Neuronal stem cell (in vitro differentiated cells): ENCODE measurements at regions not wholly inside any gene's neighbourhood (a gene's known extent, or its start where the extent isn't known, plus 50 kb on each side); places are given as distances from the start of the nearest gene placed in this dataset.
"Not testable (repeated sequence)": the region's sequence is repeated elsewhere in the genome, so short reads cannot be mapped to it uniquely, and the experiment has no call there.

ENCODE experiments used
- DNase-seq: peaks from one replicate; pipeline ENCODE4 v3.0.0-alpha.2; 2013; ENCODE audit warnings: low spot score
- H2AFZ ChIP-seq: one replicate; pipeline ENCODE4 v1.6.1; 2013; ENCODE audit warnings: mild to moderate bottlenecking, low read length, inconsistent platforms
- H2AK5ac ChIP-seq: 2 replicates; pipeline ENCODE4 v1.6.1; 2013; ENCODE audit warnings: low read depth, mild to moderate bottlenecking, inconsistent platforms, low read length, moderate library complexity, mixed read lengths
- H2BK120ac ChIP-seq: 2 replicates; pipeline ENCODE4 v1.6.1; 2013; ENCODE audit warnings: low read depth, mild to moderate bottlenecking, inconsistent platforms, low read length, moderate library complexity, mixed read lengths
- H2BK12ac ChIP-seq: one replicate; pipeline ENCODE4 v1.6.1; 2013; ENCODE audit warnings: low read length, inconsistent platforms
- H2BK15ac ChIP-seq: 2 replicates; pipeline ENCODE4 v1.6.1; 2013; ENCODE audit warnings: mild to moderate bottlenecking, low read length, inconsistent platforms, mixed read lengths
- H2BK5ac ChIP-seq: one replicate; pipeline ENCODE4 v1.6.1; 2013; ENCODE audit warnings: inconsistent platforms, mild to moderate bottlenecking, low read length, moderate library complexity
- H3K14ac ChIP-seq: one replicate; pipeline ENCODE4 v1.6.1; 2013; ENCODE audit warnings: low read length, inconsistent platforms
- H3K18ac ChIP-seq: 2 replicates; pipeline ENCODE4 v1.6.1; 2013; ENCODE audit warnings: low read length, inconsistent platforms
- H3K23ac ChIP-seq: 2 replicates; pipeline ENCODE4 v1.6.1; 2013; ENCODE audit warnings: low read depth, mild to moderate bottlenecking, mixed read lengths, low read length, inconsistent platforms; ENCODE audit not compliant: poor library complexity
- H3K27ac ChIP-seq: replicated peaks from 3 replicates; pipeline ENCODE4 v1.5.1; 2013; ENCODE audit warnings: low read length, inconsistent platforms
- H3K27me3 ChIP-seq, 3 experiments: 2 replicates each; pipeline ENCODE4 v1.6.1; 2013; ENCODE audit warnings: low read length in 3 of 3, mild to moderate bottlenecking in 2 of 3, inconsistent platforms in 1 of 3, low read depth in 1 of 3, mixed read lengths in 1 of 3, moderate library complexity in 1 of 3; ENCODE audit not compliant: control insufficient read depth in 3 of 3, insufficient read depth in 3 of 3
- H3K36me3 ChIP-seq, 2 donors: replicated peaks in 1 of 2; 2 replicates each; pipeline ENCODE4 v1.6.1; 2013; ENCODE audit warnings: low read length in 2 of 2; ENCODE audit not compliant: control insufficient read depth in 2 of 2, insufficient read depth in 2 of 2
- H3K4ac ChIP-seq: 2 replicates; pipeline ENCODE4 v1.6.1; 2013; ENCODE audit warnings: inconsistent platforms, mild to moderate bottlenecking, low read length, moderate library complexity
- H3K4me1 ChIP-seq, 2 donors: 1 replicate in 1 of 2; 2 replicates in 1 of 2; pipeline ENCODE4 v1.6.1; 2013; ENCODE audit warnings: low read length in 2 of 2, low read depth in 1 of 2; ENCODE audit not compliant: control insufficient read depth in 2 of 2, insufficient read depth in 1 of 2
- H3K4me2 ChIP-seq: one replicate; pipeline ENCODE4 v1.6.1; 2013; ENCODE audit warnings: mild to moderate bottlenecking, low read length, inconsistent platforms; ENCODE audit not compliant: insufficient read depth, poor library complexity, severe bottlenecking
- H3K4me3 ChIP-seq, 2 donors: 2 replicates each; pipeline ENCODE4 v1.5.1; 2013; ENCODE audit warnings: low read length in 2 of 2, mild to moderate bottlenecking in 2 of 2, inconsistent platforms in 1 of 2, moderate library complexity in 1 of 2
- H3K79me1 ChIP-seq: one replicate; pipeline ENCODE4 v1.6.1; 2013; ENCODE audit warnings: low read depth, mild to moderate bottlenecking, inconsistent platforms, low read length, moderate library complexity
- H3K9ac ChIP-seq: one replicate; pipeline ENCODE4 v1.6.1; 2013; ENCODE audit warnings: mild to moderate bottlenecking, low read depth, low read length, inconsistent platforms; ENCODE audit not compliant: poor library complexity
- H3K9me3 ChIP-seq, 2 donors: replicated peaks in 1 of 2; 2 replicates each; pipeline versions ENCODE3 to v1.6.1; 2013; ENCODE audit warnings: low read length in 2 of 2, mild to moderate bottlenecking in 2 of 2, inconsistent platforms in 1 of 2, low read depth in 1 of 2, mixed read lengths in 1 of 2, moderate library complexity in 1 of 2; ENCODE audit not compliant: control insufficient read depth in 2 of 2, insufficient read depth in 1 of 2
- H4K8ac ChIP-seq: one replicate; pipeline ENCODE4 v1.6.1; 2013; ENCODE audit warnings: low read depth, mild to moderate bottlenecking, inconsistent platforms, low read length, moderate library complexity
- H4K91ac ChIP-seq: one replicate; pipeline ENCODE4 v1.6.1; 2013; ENCODE audit warnings: low read length, low read depth, mild to moderate bottlenecking, inconsistent platforms; ENCODE audit not compliant: poor library complexity
- WGBS, 2 donors: extraction: QIAGEN DNeasy Blood & Tissue Kit; methylation state at CpG; one replicate each; pipeline ENCODE4 v1.1.7; 2013; ENCODE audit warnings: missing lambda C conversion rate in 2 of 2, mixed read lengths in 1 of 2; ENCODE audit not compliant: insufficient read length in 2 of 2, insufficient replicate concordance in 1 of 2; ENCODE audit errors: extremely low coverage in 2 of 2; 5-methylcytosine and 5-hydroxymethylcytosine counted together

GRCh38 chr10:33477291-33478088 is 143.0 kb upstream of the NRP1 start:
- H3K4me3 ChIP-seq: no peak overlapping the region
- WGBS, 2 donors: 100% methylated on average over 3 of the region's 7 CpGs
- no peak overlapping the region for H2BK15ac ChIP-seq
- no peaks in the 10 kb centered on the region for H3K36me3 ChIP-seq
- peaks cover 1 to 2% of the 10 kb centered on the region in 2 donors for H3K4me1 ChIP-seq
- H3K9me3 ChIP-seq: peaks cover 3 to 10% of the 10 kb centered on the region in 2 donors
- H3K4me2 ChIP-seq: no peak overlapping the region
- no peak overlapping the region for H3K18ac ChIP-seq
- H2BK12ac ChIP-seq: no peak overlapping the region
- no peaks in the 10 kb centered on the region for H3K27me3 ChIP-seq
- no peak overlapping the region for H3K9ac ChIP-seq
- H4K8ac ChIP-seq: no peak overlapping the region
- DNase-seq: no peak
- H2AFZ ChIP-seq: no peak overlapping the region
- H3K23ac ChIP-seq: no peak overlapping the region
- no peak overlapping the region for H3K14ac ChIP-seq
- H2BK120ac ChIP-seq: no peak overlapping the region
- H3K4ac ChIP-seq: no peak overlapping the region
- no peak overlapping the region for H2BK5ac ChIP-seq
- H3K79me1 ChIP-seq: no peaks in the 10 kb centered on the region
- no peak overlapping the region for H2AK5ac ChIP-seq
- H4K91ac ChIP-seq: no peak overlapping the region
- H3K27ac ChIP-seq: no peak overlapping the region

- Histone ChIP-seq H3K9ac (no peak overlapping the region), H3K14ac (no peak overlapping the region), H3K4me2 (no peak overlapping the region), H3K9me3 (peaks cover 3 to 10% of the 10 kb centered on the region in 2 donors), H3K4me1 (peaks cover 1 to 2% of the 10 kb centered on the region in 2 donors), H3K4ac (no peak overlapping the region), H3K23ac (no peak overlapping the region), H2AK5ac (no peak overlapping the region), H2BK15ac (no peak overlapping the region), H4K8ac (no peak overlapping the region), H2BK120ac (no peak overlapping the region), H3K4me3 (no peak overlapping the region), H3K27ac (no peak overlapping the region), H2BK12ac (no peak overlapping the region), H3K36me3 (no peaks in the 10 kb centered on the region), H3K18ac (no peak overlapping the region), H2BK5ac (no peak overlapping the region), H4K91ac (no peak overlapping the region), H2AFZ (no peak overlapping the region), H3K27me3 (no peaks in the 10 kb centered on the region), H3K79me1 (no peaks in the 10 kb centered on the region)
- no peak for DNase-seq
- no CpG with 5 or more reads among the region's 13 CpGs for whole genome bisulfite sequencing, 2 donors
These were observed 142.3 kb upstream of the NRP1 start for GRCh38 chr10:33476757-33477273.

- Histone ChIP-seq H3K23ac (no peak overlapping the region), H2BK120ac (no peak overlapping the region), H2AK5ac (no peak overlapping the region), H3K9me3 (no peaks in the 10 kb centered on the region), H3K18ac (no peak overlapping the region), H2AFZ (no peak overlapping the region), H4K91ac (no peak overlapping the region), H3K4ac (no peak overlapping the region), H3K4me3 (no peak overlapping the region), H2BK12ac (no peak overlapping the region), H3K9ac (no peak overlapping the region), H4K8ac (no peak overlapping the region), H3K36me3 (no peaks in the 10 kb centered on the region), H3K4me1 (no peaks in the 10 kb centered on the region), H3K27me3 (no peaks in the 10 kb centered on the region), H2BK5ac (no peak overlapping the region), H2BK15ac (no peak overlapping the region), H3K27ac (no peak overlapping the region), H3K79me1 (no peaks in the 10 kb centered on the region), H3K14ac (no peak overlapping the region), H3K4me2 (no peak overlapping the region)
- no CpG with 5 or more reads among the region's 3 CpGs for WGBS, 2 donors
- DNase-seq: no peak
These were observed 139.2 kb upstream of the NRP1 start for GRCh38 chr10:33473688-33474087.

GRCh38 chr10:33468006-33468405 is 133.5 kb upstream of the NRP1 start:
- not testable (repeated sequence) for H3K23ac ChIP-seq, H3K27ac ChIP-seq, H4K8ac ChIP-seq, H3K18ac ChIP-seq, H2BK120ac ChIP-seq, H3K27me3 ChIP-seq, H3K79me1 ChIP-seq, H4K91ac ChIP-seq, H3K14ac ChIP-seq, H3K9ac ChIP-seq, H2BK5ac ChIP-seq, H2AK5ac ChIP-seq, H3K4me3 ChIP-seq, H3K4me2 ChIP-seq, H3K9me3 ChIP-seq, H3K36me3 ChIP-seq, H2BK15ac ChIP-seq, DNase-seq, H2BK12ac ChIP-seq, H3K4me1 ChIP-seq, H3K4ac ChIP-seq, H2AFZ ChIP-seq
- no CpG with 5 or more reads among the region's 28 CpGs for WGBS, 2 donors
